PC-3 (cell line): ENCODE measurements at regions not wholly inside any gene's neighbourhood (a gene's known extent, or its start where the extent isn't known, plus 50 kb on each side); places are given as distances from the start of the nearest gene placed in this dataset.

Source experiments
- EZH2 ChIP-seq: fragments of 300-600 bp; sonication (generic); IDR thresholded peaks from one replicate; pipeline ENCODE4 v1.6.1; 2017; ENCODE audit warnings: antibody characterized with exemption, mild to moderate bottlenecking, low read length; ENCODE audit not compliant: unreplicated experiment
- TF ChIP-seq, protein P1 (sequence below): fragments of 300-600 bp; sonication (generic); conservative IDR thresholded peaks from 2 replicates; pipeline ENCODE4 v1.5.1; 2017; ENCODE audit warnings: antibody characterized with exemption, low read depth, mild to moderate bottlenecking, low read length

DNA sequence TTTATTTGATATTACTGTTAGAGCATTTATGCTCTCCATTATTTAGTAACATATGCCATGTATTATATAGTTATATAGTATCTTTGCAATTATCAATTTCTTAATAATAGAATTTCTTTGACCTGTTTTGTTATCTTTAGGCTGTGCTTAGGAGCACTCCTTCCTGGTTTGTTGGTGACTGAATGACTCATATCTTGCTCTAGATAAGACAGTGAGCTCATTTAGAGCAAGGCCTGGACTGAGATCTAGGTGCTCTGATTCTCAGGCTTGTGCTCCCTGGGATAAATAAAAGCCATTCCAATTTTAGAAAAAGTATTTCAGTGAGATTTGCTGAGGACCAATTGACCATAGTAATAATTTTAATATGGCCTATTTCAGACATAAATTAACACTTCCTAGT, 951.2 kb downstream of the FLRT2 start:
- TF ChIP-seq, protein P1, sequence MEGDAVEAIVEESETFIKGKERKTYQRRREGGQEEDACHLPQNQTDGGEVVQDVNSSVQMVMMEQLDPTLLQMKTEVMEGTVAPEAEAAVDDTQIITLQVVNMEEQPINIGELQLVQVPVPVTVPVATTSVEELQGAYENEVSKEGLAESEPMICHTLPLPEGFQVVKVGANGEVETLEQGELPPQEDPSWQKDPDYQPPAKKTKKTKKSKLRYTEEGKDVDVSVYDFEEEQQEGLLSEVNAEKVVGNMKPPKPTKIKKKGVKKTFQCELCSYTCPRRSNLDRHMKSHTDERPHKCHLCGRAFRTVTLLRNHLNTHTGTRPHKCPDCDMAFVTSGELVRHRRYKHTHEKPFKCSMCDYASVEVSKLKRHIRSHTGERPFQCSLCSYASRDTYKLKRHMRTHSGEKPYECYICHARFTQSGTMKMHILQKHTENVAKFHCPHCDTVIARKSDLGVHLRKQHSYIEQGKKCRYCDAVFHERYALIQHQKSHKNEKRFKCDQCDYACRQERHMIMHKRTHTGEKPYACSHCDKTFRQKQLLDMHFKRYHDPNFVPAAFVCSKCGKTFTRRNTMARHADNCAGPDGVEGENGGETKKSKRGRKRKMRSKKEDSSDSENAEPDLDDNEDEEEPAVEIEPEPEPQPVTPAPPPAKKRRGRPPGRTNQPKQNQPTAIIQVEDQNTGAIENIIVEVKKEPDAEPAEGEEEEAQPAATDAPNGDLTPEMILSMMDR: no peak
- TF ChIP-seq EZH2: no peak
